Endothelial cell of umbilical vein (primary cell): ENCODE measurements at regions not wholly inside any gene's neighbourhood (a gene's known extent, or its start where the extent isn't known, plus 50 kb on each side); places are given as distances from the start of the nearest gene placed in this dataset.

Experiments
- BruUV-seq: library from RNA; stranded (reverse); fragments of 400-500 nt; replicated peaks from 2 replicates; lab custom pipeline; 2021; lab: Mats Ljungman, UMichigan
- CTCF ChIA-PET: fragments of 300-600, 350-600 bp; sonication (Branson Sonifier 250); formaldehyde crosslinking; loops from one replicate; lab custom pipeline; 2021; ENCODE audit warnings: antibody characterized with exemption, inconsistent platforms; lab: Charles Lee
- POLR2A ChIA-PET: fragments of 300-600, 350-600 bp; sonication (Branson Sonifier 250); formaldehyde crosslinking; loops from one replicate; lab custom pipeline; 2021; ENCODE audit warnings: antibody characterized with exemption, inconsistent platforms; lab: Charles Lee
- DNase-seq: peaks from one replicate; pipeline ENCODE4 v3.0.0-alpha.2; 2011; ENCODE audit warnings: low read depth, low spot score
- FAIRE-seq: peaks from 2 replicates; lab custom pipeline; 2011; peaks lifted over from hg19 to GRCh38; lab: Jason Lieb, UNC
- H2AFZ ChIP-seq: 2 replicates; pipeline ENCODE4 v1.6.0; 2012; ENCODE audit warnings: low read depth, low read length, control low read depth, inconsistent platforms
- H3K27ac ChIP-seq: 2 replicates; pipeline ENCODE4 v1.5.1; 2011; ENCODE audit warnings: low read depth, mild to moderate bottlenecking, control low read depth, low read length, moderate library complexity; ENCODE audit not compliant: insufficient read depth
- H3K27me3 ChIP-seq, 2 experiments: 2 replicates each; pipeline versions ENCODE4 v1.6.0 to v1.6.1; 2011; ENCODE audit warnings: low read length in 2 of 2, mixed read lengths in 1 of 2; ENCODE audit not compliant: control insufficient read depth in 2 of 2, insufficient read depth in 2 of 2
- H3K36me3 ChIP-seq, 2 experiments: 2 replicates in 1 of 2; 3 replicates in 1 of 2; pipeline ENCODE4 v1.5.1; 2011; ENCODE audit warnings: low read length in 2 of 2, mild to moderate bottlenecking in 1 of 2, moderate library complexity in 1 of 2; ENCODE audit not compliant: control insufficient read depth in 2 of 2, insufficient read depth in 2 of 2; ENCODE audit errors: extremely low read depth in 1 of 2
- H3K4me1 ChIP-seq: 3 replicates; pipeline ENCODE4 v1.5.1; 2011; ENCODE audit warnings: mild to moderate bottlenecking, low read length; ENCODE audit not compliant: control insufficient read depth, insufficient read depth; ENCODE audit errors: extremely low read depth
- H3K4me2 ChIP-seq: 2 replicates; pipeline ENCODE4 v1.6.1; 2011; ENCODE audit warnings: low read length, control low read depth, mixed read lengths; ENCODE audit not compliant: insufficient read depth
- H3K4me3 ChIP-seq, 3 experiments: fragments of 200-600 bp in 1 of 3; sonication (generic), shearing (Covaris generic) in 1 of 3; replicated peaks in 1 of 3; 2 replicates each; pipeline ENCODE4 v1.5.1; 2011 to 2016; ENCODE audit warnings: control low read depth in 3 of 3, low read length in 3 of 3, mild to moderate bottlenecking in 2 of 3, inconsistent platforms in 1 of 3, low read depth in 1 of 3, moderate library complexity in 1 of 3; ENCODE audit not compliant: insufficient read depth in 1 of 3
- H3K79me2 ChIP-seq: 2 replicates; pipeline ENCODE4 v1.6.0; 2012; ENCODE audit warnings: low read length, inconsistent platforms; ENCODE audit not compliant: control insufficient read depth, insufficient read depth
- H3K9ac ChIP-seq: replicated peaks from 2 replicates; pipeline ENCODE3; 2011; ENCODE audit warnings: low read length, control low read depth; ENCODE audit not compliant: insufficient read depth; ENCODE audit errors: extremely low read depth
- H3K9me1 ChIP-seq: replicated peaks from 3 replicates; pipeline ENCODE4 v1.6.0; 2011; ENCODE audit warnings: mild to moderate bottlenecking, low read length; ENCODE audit not compliant: control insufficient read depth, insufficient read depth; ENCODE audit errors: extremely low read depth
- H3K9me3 ChIP-seq: replicated peaks from 2 replicates; pipeline ENCODE4 v1.5.1; 2012; ENCODE audit warnings: low read length, inconsistent platforms; ENCODE audit not compliant: control insufficient read depth, insufficient read depth
- H4K20me1 ChIP-seq: replicated peaks from 2 replicates; pipeline ENCODE3; 2011; ENCODE audit warnings: mild to moderate bottlenecking, low read length; ENCODE audit not compliant: control insufficient read depth, insufficient read depth; ENCODE audit errors: extremely low read depth
- CTCF ChIP-seq, 2 donors: IDR thresholded peaks; 1 replicate in 1 of 2; 2 replicates in 1 of 2; pipeline ENCODE4 v1.5.1; 2011; ENCODE audit warnings: low read length in 2 of 2, mild to moderate bottlenecking in 2 of 2, moderate library complexity in 2 of 2, control low read depth in 1 of 2, inconsistent platforms in 1 of 2, low read depth in 1 of 2; ENCODE audit not compliant: insufficient read depth in 1 of 2; ENCODE audit errors: extremely low read depth in 1 of 2
- EZH2 ChIP-seq: IDR thresholded peaks from 2 replicates; pipeline ENCODE4 v1.6.1; 2012; ENCODE audit warnings: borderline replicate concordance, low read depth, mild to moderate bottlenecking, moderate library complexity, low read length, inconsistent platforms; ENCODE audit not compliant: severe bottlenecking
- FOS ChIP-seq: IDR thresholded peaks from 2 replicates; pipeline ENCODE4 v1.6.1; 2011; ENCODE audit warnings: mild to moderate bottlenecking, low read length, moderate library complexity, borderline replicate concordance; ENCODE audit not compliant: insufficient read depth
- GATA2 ChIP-seq: IDR thresholded peaks from 2 replicates; pipeline ENCODE4 v1.7.0; 2011; ENCODE audit warnings: low read depth, mild to moderate bottlenecking, moderate library complexity, mixed read lengths, low read length; ENCODE audit not compliant: insufficient read length, insufficient read depth
- JUN ChIP-seq: IDR thresholded peaks from 2 replicates; pipeline ENCODE4 v1.6.1; 2011; ENCODE audit warnings: borderline replicate concordance, low read depth; ENCODE audit not compliant: insufficient read length, insufficient read depth
- MAX ChIP-seq: IDR thresholded peaks from 2 replicates; pipeline ENCODE4 v1.6.1; 2011; ENCODE audit not compliant: insufficient read depth, insufficient read length
- MYC ChIP-seq: IDR thresholded peaks from one replicate; pipeline ENCODE4 v1.6.1; 2011; ENCODE audit warnings: mild to moderate bottlenecking, low read depth, low read length
- POLR2A ChIP-seq: IDR thresholded peaks from 2 replicates; pipeline ENCODE4 v1.6.1; 2012; ENCODE audit warnings: low read depth, mild to moderate bottlenecking, control low read depth, low read length
- POLR2AphosphoS5 ChIP-seq: IDR thresholded peaks from 2 replicates; pipeline ENCODE4 v1.6.1; 2012; ENCODE audit warnings: low read depth, mild to moderate bottlenecking, control low read depth, low read length, moderate library complexity; ENCODE audit not compliant: insufficient read depth
- dilution Hi-C: fragments of 300-500 bp; cut with MboI; formaldehyde crosslinking; loops from one replicate; pipeline ENCODE4 v1.15.0; 2019; ENCODE audit warnings: low sequenced_read_pairs; ENCODE audit not compliant: extremely low pct_ligation_motif_present
- intact Hi-C: fragments of 100-400 bp; cut with micrococcal nuclease; formaldehyde crosslinking; loops from one replicate; pipeline ENCODE4 v1.10.0; 2022

GRCh38 chr10:61119573-61119972, 175.6 kb upstream of the RHOBTB1 start:
- DNase-seq (no peak), FAIRE-seq (no peak)
- no peak overlapping the region for H2AFZ ChIP-seq
- no peak overlapping the region for H3K27ac ChIP-seq
- peaks cover 5% of the 10 kb centered on the region for H3K4me1 ChIP-seq
- no peaks in the 10 kb centered on the region for H4K20me1 ChIP-seq
- H3K27me3 ChIP-seq = no peaks in the 10 kb centered on the region
- no peaks in the 10 kb centered on the region for H3K9me3 ChIP-seq
- dilution Hi-C loops (no loop called here), intact Hi-C loops (no loop called here)
- H3K4me3 ChIP-seq = no peak overlapping the region
- no peaks in the 10 kb centered on the region for H3K36me3 ChIP-seq
- H3K4me2 ChIP-seq = no peak overlapping the region
- H3K9me1 ChIP-seq = no peaks in the 10 kb centered on the region
- no peaks in the 10 kb centered on the region for H3K79me2 ChIP-seq
- TF ChIP-seq GATA2 (no peak), MYC (no peak), FOS (no peak), EZH2 (no peak)
- CTCF ChIA-PET = no interaction called here
- no TSS peak for BruUV-seq
- no peak overlapping the region for H3K9ac ChIP-seq
- POLR2A ChIA-PET = no interaction called here

GRCh38 chr10:61115897-61116296, 171.9 kb upstream of the RHOBTB1 start:
- no peak for TF ChIP-seq CTCF (IDR thresholded peaks at IDR 0.05; ENCODE audit: extremely low read depth in 1 of 2, insufficient read depth in 1 of 2, low read depth in 1 of 2, low read length in 2 of 2)
- TF ChIP-seq JUN = no peak
- no peak for TF ChIP-seq FOS
- no peak for TF ChIP-seq GATA2
- TF ChIP-seq MYC = no peak
- no peak for TF ChIP-seq MAX
- TF ChIP-seq POLR2A = no peak
- no peak for TF ChIP-seq EZH2
- no peak for TF ChIP-seq POLR2AphosphoS5
- Histone ChIP-seq H3K4me2 (no peak overlapping the region), H3K9ac (no peak overlapping the region), H3K79me2 (no peaks in the 10 kb centered on the region), H3K4me3 (no peak overlapping the region), H3K27ac (no peak overlapping the region), H3K36me3 (no peaks in the 10 kb centered on the region), H4K20me1 (no peaks in the 10 kb centered on the region), H3K27me3 (no peaks in the 10 kb centered on the region), H3K9me1 (no peaks in the 10 kb centered on the region), H2AFZ (no peak overlapping the region), H3K4me1 (no peaks in the 10 kb centered on the region), H3K9me3 (no peaks in the 10 kb centered on the region)
- FAIRE-seq (no peak), DNase-seq (no peak)
- ChIA-PET CTCF (interaction anchor here (1.4 to 1.6 kb wide), 3 partner anchors 12 to 91 kb away, joined by 3 to 6 read pairs (median 6); no protein-coding TSS in a partner anchor), POLR2A (no interaction called here)
- intact Hi-C loops (no loop called here), dilution Hi-C loops (no loop called here)
- no TSS peak for BruUV-seq
